HG02870 (cell line): ENCODE measurements at regions not wholly inside any gene's neighbourhood (a gene's known extent, or its start where the extent isn't known, plus 50 kb on each side); places are given as distances from the start of the nearest gene placed in this dataset.
"Not testable (repeated sequence)": the region's sequence is repeated elsewhere in the genome, so short reads cannot be mapped to it uniquely, and the experiment has no call there.

Experiments
- ATAC-seq: cut with Tn5 transposase; IDR thresholded peaks from one replicate; pipeline ENCODE4 v1.9.1; 2021; ENCODE audit warnings: mild to moderate bottlenecking, moderate library complexity; ENCODE audit not compliant: unreplicated experiment

DNA sequence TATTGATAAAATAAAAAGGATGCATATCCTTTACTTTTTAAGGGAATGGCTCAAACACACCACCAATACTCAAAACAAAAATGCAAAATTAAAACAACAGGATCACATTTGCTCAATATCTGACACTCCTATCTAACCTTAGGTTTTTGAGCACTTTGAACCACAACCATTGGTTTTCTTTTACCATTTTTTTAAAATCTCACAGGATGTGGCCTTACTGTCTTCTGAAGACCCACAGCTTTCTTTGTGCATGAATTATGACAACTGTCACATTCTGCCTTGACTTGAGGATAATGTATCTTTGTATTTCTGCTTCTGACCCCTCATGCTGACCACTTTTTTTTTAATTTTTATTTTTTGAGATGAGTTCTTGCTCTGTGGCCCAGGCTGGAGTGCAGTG lies 461.1 kb upstream of the NRP1 start:
- no peak for ATAC-seq

DNA sequence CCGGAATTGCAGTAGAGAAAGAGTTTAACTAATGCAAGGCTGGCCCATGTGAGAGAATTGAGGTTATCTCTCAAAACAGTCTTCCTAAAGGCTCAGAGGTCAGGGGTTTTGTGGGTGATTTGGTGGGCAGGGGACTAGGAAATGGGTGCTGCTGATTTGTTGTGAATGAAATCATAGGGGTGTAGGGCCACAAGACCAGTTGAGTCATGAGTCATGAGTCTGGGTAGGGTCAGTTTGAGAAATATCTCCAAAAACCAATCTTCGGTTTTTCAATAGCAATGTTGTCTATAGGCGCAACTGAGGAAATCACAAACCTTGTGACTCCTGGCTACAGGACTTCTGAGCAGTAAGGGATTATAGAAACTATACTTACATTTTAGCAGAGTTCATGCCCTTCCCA lies 460.0 kb upstream of the NRP1 start:
- ATAC-seq: no peak

DNA sequence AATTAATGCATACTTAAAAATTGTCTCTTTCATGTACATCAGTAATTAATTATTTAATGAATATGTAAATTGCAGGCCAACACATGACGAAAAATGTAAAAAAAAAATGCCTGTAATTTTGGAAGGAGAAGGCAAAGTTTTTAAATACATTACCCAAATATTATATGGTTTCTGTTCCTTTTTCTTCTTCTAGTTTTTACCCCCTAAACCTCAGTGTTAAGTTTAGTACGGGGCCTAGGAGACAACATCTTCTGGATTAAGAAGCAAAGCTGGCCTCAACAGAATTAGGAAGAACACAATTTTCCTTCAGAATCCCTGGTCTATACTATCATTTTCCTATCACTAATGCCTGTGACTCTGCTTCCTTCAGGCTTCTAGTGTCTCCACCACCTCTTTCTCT lies 459.3 kb upstream of the NRP1 start:
- no peak for ATAC-seq

DNA sequence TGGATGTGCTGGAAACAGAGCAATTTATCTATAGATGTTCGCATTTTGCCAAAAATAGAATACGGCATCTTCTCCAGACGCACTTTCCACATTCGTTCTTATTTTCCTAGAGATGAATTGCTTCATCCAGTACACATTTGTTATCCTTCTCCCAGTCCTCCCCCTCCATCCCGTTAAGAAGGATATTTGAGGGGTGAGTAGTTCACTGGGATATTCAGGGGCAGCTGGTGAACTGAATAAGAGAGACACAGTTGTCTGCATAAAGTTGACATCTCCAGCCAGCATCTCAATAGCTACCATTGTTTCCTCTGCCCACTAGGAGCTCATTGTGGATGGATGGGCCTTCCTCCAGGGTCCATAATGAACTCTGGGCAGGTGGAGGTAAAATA lies 456.8 kb upstream of the NRP1 start:
- ATAC-seq: no peak

DNA sequence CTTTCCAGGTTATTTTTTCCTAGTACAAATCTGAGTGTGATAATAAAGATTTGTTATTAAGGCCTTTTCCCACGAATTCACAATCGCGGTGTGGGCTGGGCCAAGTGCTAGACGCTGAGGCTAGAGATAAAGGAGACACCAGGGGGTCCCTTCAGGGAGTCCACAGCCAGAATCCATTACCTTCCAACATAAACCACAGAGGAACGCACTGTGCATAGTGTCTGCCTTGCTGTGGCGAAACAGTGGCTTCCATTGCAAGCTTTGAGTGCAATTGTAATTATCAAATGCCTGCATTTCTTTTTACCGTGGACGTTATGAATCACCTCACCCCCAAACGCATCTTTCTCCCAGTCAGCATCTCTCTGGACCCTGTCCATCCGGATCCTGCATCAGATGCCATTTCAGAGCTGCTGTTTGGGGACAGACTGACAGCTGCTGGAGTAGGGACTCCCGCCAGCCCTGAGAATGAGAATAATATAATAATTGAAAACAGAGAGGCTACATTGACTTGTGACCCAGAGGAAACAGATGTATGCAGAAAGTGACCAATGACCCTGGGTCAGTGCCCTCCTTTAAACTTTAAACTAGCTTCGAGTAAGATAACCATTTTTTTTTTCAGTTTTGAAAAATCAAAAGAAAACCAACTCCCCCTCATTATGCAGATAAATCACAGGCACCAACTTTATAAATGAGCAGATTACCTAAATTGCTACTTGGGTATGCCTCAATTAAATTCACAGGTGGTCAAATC lies 456.2 kb upstream of the NRP1 start:
- ATAC-seq: no peak

DNA sequence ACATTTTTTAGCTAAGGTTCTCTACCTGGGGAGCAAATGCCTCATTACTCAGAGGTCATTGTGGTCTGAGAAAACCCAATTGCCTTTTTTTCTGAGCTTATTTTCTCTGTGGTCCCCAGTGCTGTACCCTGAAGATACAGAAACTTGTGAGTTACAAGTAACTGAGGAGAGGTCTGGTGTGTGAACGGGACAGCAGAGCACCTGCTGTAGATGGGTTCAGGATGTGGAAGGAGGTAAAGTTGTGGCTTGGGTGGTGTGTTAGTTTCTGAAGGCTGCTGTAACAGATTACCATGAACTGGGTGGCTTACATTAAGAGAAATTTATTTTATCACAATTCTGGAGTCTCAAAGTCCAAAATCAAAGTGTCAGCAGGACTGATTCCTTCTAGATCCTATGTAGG lies 449.1 kb upstream of the NRP1 start:
- ATAC-seq: no peak

DNA sequence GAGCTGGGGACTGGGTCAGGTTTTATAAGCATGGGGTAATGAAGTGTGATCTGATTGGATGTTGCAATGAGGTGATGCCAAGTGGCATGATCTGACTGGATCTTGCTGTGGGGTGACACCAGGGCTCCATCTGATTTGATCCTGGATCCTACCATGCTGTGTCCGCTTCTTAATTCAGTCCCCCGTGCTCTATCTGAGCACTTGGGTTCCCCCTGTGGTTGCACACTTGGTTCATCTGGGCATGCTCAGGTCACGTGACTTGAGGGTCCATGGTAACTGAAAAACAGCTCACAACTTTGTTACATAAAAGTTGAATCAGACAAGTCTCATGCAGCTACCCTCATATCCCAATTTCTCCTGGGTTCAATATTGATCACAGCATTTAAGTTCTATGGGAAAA lies 448.6 kb upstream of the NRP1 start:
- ATAC-seq: no peak

DNA sequence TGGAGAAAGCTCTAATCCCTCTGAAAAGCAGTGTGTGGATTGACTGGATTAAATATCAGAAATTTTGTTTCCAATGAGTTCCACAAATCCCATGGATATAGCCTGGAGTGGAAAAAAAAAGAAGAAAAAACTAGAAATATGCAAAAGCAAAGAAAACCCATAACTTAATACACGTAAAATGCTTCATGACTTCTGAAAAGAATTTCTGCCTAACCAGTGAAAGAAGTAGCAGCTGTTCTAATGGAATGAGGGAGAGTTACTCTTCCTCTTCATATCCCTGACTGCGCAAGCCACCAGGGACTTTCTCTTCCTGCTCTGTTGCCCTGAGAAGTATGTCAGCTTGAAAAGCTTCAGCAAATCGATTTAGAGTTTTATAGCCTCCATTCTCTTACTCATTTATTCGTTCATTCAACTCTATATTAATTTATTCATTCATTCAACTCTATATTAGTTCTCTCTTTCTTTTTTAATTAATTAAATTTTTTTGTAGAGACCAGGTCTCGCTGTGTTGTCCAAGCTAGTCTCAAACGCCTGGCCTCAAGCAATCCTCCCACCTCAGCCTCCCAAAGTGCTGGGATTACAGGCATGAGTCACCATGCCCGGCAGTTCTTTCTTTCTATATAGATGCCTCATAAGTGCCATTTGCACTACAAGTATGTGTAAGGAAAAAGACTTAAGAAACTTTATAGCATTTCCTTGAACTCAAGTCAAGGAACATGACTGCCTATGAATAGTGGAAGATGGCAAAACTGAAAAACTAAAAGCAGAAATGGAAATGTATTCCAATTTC lies 447.3 kb upstream of the NRP1 start:
- no peak for ATAC-seq

DNA sequence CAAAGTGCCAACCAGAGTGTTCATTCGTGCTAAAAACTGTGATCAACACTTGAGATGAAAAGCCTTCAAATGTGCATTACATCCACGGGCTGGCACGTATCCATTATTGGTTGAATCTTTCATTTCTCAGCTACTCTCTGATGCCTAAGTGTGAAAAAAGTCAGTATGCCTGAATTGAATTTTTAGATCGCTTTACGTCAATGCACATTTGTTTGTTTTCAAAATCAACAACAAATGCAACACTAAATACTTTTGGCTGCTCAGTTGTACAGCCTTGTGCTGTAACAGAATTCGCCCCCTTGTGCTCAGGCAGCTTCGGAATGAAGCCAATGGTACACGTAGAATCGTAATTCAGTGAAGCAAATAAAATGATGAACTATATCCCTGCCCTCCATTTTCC lies 446.5 kb upstream of the NRP1 start:
- ATAC-seq: no peak

DNA sequence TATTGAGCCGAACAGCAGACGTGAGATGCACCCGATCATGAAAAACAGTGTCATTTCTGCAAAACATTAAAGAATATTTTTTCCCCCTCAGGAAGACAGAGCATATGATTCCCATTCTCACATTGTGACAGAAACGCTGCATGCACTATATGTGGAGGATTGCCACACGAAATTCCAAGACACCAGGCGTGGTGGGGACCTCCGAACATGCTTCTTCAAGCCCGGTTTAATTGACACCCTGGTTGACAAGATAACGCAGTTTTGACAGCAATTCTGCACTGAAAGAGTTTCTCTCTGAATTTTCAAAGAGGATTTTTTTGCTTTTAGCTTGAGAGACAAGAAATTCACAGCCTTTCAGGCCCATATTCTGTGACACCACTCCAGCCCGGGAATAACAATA lies 442.8 kb upstream of the NRP1 start:
- ATAC-seq: no peak

DNA sequence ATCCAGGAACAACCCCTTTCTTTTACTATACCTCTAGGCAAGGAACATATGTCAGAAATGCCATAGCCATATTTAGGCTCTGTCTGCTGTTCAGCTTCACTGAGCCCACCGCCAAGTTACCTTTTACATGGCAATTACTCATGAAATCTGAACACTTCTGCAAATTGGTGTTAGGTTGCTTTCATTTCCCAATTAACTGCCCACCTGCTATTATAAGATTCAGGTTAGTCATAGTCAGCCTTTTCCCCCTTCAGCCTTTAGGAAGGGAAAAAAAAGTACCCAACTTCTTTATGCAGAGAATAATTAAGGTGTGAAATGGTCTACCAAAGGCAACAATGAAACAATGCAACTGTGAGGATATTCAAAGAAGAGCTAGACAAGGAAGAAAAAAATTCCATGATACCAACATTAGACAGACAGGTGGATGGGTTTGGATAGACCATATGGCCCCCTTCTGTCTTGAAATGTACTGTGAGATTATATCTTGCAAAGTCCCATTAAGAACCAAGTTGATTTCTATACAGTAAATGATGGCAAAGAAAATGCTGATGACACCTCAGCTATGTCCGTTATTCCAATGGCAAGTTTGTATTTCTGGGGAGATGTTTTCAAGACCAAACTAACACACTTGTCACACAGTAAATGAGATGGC lies 442.1 kb upstream of the NRP1 start:
- ATAC-seq: no peak

DNA sequence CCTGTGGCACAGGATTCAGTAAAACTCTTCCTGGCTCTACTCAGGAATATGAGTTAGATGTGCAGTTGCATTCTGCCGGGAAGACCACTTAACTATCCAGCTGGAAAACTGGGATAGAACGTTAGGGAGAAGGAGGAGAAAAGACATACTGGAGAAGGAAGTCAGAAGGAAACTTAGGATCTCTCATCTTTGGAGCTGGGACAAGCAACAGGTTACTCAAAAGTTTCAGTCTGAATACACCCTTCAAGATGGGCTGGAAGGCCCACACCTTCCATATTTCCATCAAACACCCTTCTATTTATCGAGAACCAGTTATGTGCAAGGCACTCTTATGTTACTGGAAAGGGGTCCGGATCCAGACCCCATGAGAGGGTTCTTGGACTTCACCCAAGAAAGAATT lies 440.4 kb upstream of the NRP1 start:
- no peak for ATAC-seq

DNA sequence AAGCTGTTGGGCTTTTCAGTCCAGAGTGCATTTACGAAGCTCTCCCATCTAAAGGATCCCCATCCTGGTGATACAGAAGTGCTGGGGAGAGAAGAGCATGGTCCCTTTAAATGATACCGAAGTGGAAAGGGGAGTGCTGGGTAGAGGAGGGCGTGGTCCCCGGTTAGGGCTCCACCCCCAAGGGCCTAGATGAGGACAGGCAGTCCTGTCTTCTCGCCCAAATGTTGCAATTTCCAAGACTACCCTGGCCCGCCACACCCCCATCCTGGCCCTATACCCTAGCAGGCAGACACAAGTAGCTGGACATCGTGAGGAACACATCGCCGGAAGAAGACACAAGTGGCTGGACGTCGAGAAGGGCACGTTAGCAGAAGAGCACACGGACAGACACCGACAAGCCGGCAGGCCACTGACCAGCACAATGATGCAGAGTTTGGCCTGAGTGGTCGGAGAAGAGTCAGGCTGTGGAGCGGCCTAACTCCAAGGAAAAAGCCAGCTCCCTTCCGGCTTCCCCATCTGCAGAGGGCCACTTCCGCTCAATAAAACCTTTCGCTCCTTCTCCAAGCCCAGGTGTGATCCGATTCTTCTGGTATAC lies 439.5 kb upstream of the NRP1 start:
- no peak for ATAC-seq

DNA sequence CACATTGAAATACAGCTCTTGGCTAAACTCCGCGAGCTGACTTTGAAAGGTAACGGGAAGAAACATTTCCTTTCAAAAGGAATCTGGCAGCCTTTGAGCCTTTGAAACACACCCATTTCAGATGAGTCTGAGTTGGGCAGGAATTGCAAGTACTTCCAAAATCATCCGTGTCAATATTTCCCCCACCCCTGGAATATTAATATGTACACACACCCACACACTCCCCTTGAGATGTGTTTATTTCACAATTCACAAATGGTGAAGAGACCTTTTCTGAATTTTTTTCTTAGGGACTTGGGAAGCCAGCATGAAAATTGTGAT lies 438.7 kb upstream of the NRP1 start:
- no peak for ATAC-seq

DNA sequence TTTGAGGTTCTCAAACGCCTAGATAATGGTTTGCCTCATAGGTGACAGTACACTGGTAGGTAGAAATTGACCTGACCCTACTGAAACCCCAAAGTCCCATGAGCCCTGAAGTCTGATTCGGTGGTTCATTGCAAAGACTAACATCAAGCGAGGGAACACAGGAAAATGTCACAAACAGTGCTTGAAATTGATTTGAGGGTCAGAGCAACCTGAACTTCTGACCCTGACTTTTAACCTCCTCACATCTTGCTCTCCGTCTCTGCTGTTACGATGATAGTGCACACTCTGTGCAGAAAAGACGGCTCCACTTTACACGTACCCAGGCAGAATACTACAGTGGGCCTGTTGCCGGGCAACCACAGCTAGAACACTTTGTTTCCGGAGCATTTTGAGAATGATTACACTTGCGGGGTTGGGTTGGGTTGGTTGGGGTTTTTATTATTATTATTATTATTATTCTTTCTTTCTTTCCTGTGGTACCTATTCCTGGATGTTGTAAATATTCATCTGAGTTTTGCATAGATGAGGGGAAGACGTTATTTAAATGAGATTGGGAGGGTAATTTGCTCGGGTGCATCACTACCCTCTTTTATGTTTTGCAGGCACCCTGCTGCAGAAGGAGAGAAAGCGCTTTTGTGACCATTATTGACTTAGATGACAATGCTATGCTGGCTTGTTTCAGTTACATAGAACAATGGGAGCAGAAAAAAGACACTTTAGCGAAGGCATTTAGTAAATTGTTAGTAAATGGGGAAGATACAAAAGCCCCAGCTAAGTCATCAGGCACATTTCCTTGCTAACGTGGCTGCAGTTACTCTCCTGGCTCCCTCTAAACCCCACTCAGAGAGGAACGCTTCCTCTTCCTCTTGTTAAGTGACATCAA lies 438.1 kb upstream of the NRP1 start:
- ATAC-seq: no peak

DNA sequence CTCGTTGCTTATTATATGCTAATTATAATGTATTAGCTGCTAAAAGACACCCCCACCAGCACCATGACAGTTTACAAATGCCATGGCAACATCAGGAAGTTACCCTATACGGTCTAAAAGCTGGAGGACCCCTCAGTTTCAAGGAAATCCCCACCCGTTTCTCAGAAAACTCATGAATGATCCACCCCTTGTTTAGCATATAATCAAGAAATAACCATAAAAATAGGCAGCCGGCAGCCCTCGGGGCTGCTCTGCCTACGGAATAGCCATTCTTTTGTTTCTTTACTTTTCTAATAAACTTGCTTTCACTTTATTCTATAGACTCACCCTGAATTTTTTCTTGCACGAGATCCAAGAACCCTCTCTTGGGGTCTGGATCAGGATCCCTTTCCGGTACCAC lies 437.4 kb upstream of the NRP1 start:
- not testable (repeated sequence) for ATAC-seq

DNA sequence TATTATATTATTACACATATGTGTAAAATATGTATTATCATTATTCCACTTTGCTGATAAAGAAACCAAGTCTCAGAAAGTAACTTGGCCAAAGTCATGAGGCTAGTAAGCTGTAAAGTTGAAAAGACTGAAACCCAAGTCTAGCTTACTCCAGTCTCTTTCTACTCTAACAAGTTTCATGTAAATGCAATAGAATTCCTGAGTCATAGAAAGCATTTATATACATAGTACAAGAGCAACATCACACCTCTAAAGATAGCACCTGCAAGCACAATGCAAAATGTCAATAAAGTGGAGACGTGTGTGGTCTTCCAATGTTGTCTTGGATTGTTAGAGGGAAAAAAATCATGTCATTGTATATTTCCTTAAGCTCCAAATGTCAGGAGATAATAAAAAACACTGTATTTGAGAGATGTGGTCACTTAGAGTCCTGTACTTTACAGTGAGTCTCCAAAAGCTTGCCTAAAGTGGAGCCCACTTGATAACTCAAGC lies 430.3 kb upstream of the NRP1 start:
- no peak for ATAC-seq

DNA sequence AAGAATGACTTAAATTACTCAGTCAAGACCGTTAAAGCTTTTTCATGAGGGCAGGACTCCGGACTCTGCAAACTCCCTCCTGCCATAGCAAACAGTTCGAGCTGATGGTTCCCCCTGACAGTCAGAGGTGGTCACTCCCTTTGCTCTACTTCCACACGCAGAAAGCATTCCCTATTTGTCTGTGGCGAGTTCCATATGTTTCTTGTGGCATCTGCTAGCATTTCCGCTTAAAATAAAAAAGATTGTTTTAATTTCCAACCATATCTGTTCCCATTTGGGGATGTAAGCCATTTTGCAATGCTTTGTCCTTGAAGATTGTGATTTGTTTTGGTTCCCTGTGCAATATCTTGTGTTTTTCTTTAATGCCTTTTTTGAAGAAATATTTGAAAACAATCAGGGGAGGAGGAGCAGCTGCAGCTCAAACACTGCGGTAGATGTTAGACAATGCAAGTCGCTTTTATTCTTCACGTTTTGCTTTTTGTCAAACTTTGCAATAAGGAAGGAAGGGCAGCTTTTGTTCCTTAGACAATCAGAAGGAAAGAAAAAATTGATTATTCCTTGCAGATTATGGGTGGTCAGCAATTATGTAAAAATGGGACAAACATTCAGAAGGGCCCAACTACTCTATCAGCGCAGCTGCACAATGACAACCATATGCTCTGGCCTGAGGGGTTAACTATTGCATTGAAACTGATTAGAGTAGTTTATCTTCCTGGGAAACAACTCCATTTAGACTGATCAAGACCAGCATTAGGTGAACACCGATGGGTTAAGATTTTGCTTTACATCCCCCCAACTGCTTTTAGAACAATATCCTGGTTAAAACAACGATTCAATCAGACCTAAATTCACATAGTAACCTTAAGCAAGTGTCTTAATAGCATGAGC lies 425.8 kb upstream of the NRP1 start:
- ATAC-seq: no peak

DNA sequence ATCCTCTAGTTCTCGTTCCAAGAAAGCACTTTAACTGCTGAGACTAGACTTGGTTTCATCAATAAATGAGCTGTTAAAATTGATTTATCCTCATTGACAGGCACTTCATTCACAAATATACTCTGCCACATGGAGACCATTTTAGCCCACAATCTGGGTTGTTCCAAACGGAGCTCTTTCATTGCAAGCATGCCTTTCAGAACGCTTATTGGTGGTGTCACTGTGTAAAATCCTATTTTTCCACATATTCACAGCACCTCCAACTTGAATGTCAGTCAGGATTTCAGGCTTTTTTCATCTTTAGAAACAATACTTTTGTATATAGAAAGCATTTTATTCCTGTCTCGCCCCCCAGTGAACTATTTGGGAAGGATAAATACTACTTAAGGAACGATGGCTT lies 424.7 kb upstream of the NRP1 start:
- ATAC-seq: no peak

DNA sequence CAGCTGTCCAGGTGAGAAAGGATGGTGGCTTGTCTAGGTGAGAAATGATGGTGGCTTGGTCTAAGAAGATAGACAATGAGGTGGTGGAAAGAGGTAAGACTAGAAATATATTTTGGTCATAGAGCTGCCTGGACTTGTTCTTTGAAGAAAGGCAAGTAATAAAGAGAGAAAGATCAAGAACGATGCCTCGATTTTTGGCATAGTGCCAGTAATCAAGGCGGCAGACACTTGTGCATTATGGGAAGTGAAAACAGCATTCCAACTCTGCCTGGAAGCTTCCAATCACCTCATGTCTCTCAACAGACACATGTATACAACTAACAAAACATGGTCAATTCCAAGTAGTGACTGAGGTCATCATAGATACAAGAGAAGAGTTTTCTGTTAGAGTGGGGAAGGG lies 423.8 kb upstream of the NRP1 start:
- no peak for ATAC-seq
